ENCODE measurements at regions not wholly inside any gene's neighbourhood (a gene's known extent, or its start where the extent isn't known, plus 50 kb on each side); places are given as distances from the start of the nearest gene placed in this dataset.

DNA sequence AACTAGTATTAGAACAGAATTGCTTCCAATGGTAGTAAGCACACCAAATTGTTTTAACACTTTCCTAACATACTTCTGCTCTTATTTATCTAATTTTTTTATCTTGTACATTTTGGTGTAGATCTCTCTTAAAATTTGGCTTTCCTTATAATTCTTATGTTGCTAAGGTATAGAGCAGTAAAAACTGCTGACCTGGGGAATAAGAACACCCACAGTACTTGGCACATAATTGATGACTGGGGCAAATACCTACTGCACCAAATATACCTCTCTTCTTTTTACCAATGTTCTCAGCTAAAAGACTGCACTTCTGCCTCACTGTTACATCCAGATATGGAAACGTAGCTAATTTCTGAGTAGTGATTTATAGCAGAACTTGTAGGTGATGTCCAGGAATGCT is 642.2 kb downstream of the LIG4 start:
- DNase-seq (ENCODE audit: low read depth) = no peak

DNA sequence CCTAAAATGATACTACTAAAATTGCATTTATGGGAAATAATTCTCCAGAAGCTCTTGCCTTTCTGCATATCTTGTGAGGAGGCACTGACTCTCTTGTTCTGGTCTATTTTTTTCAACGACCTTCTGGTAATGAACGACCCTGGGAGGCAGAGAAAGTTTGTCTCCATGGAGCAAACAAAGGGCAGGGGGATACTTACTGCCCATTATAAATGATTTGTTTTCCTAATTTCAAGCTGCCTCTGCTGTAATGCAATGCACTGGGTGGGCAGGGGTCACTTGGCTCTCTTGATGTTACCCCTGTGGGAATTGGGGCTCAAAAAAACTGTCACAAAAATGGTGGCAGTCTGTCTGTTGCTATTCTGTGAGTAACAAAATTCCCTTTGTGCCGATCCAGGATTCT is 643.2 kb downstream of the LIG4 start:
- DNase-seq (ENCODE audit: low read depth) = no peak

DNA sequence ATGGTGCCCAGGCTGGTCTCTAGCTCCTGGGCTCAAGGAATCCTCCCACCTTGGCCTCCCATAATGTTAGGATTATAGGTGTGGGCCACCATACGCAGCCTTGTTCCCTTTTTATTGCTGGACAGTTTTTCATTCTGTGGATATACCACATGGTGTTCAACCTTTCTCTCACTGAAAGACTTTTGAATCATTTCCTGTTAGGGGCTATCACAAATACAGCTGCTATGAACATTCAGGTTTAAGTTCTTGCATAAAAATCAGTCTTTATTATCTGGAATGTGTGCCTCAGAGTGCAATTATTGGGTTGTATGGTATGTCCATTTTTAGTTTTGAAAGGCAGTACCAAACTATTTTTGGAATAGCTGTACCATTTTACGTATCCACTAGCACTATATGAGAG is 647.2 kb downstream of the LIG4 start:
- DNase-seq (ENCODE audit: low read depth) = no peak

DNA sequence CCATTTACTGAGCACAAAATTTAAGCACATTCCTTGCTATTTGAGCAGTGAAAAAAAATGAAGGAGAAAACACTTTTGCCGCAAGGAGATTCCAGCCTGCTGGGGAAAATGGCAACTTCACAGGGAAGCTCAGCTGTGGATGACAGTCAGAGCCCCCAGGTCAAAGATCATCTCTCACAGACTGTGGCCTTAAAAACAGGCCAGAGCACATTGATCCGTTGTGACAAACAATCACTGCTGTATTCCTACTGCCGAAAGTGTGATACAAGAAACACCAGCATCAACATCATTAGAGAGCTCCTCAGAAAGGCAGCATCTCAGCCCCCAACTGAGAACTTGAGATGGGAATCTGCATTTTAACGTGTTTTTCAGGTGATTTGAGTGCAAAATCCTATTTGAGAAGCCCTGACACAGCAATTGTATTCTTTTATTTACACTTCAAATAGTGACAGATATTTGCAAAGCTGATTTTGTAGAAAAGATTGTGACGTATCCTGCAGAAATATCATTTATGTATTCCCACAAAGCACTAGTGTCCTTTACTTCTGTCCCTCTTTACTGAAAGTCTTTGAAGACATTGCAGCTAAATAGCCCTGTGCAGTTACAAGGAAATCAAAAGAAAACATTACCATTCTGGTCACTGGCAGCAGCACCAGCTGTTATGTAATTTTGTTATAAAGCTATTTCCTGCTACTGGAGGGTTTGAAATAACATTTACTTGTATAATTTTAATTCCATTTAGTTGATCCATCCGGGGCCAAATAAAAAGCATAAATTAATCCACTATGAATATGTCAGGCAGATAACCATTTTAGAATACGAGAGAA is 652.0 kb downstream of the LIG4 start:
- DNase-seq (ENCODE audit: low read depth) = no peak

DNA sequence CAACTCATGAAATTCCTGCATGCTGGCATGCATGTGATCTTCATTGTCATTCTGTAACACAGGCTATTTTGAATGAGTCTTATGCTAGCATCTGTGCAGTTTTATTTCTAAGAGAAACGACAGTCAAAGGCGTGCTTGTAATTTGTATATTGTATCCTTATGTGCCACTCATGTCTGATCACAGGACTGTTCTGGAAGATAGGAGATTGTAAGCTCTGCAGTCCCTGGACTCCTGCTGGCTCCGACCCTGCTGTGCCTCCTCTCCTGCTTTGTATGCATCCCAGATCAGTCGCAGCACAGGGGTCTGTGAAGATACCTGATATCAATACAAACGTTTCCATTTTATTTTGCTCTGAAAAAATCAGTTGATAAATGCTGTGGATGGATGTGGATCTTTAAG is 653.1 kb downstream of the LIG4 start:
- DNase-seq (ENCODE audit: low read depth) = no peak

DNA sequence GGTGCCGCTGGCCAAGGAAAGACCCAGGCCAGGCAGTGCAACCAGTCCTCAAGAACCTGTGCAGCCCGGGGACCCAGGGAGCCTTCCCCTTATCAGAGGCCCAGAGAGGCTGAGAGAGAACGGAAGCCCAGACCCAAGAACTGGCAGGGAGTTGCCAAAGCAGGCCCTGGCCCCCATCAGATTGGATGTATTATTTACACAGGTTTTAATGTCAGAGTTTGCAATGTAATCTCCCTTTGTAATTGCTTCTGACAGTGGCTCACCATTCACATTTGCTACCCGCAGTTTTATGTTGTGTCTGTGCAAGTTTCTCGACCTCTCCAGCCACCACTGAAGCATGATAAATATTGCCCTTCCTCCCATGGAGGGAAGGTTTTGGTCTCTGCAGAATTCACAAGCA is 660.9 kb downstream of the LIG4 start:
- DNase-seq (ENCODE audit: low read depth) = no peak

DNA sequence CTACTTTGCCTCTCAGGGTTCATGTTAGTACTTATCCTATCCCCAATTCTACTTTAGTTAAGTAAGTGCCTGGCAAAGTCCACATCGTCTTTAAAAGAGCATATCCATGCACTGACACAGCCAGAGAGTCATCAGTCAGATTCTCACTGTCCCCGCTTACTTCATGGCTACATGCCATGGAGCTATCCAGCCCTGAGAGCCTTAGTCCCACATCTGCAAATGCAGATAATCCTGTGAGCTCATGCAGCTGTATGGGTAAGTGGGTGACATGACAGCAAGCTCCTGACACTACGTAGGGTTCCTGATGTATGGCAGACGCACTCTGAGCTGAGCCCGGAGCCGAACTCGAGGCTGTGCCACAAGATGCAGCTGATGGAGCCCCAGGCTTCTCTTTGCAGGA is 661.5 kb downstream of the LIG4 start:
- DNase-seq (ENCODE audit: low read depth) = no peak

DNA sequence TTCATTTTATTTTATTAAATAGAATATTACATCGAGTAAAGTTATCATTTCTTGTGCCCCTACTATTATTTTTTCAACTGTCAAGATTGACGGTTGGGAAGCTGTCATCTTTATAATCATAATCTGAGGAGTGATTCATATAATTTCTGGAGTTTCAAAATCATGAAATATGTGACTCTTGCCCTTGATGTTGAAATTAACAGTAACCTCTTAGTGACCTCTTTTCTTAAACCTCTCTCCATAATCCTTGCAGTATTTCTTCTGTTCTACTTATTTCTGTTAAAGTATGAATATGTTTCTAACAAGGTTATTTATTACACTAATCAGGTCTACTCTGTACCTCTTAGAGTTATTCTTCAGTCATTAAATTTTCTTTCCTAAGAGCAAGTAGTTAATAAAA is 663.8 kb downstream of the LIG4 start:
- DNase-seq (ENCODE audit: low read depth) = no peak

DNA sequence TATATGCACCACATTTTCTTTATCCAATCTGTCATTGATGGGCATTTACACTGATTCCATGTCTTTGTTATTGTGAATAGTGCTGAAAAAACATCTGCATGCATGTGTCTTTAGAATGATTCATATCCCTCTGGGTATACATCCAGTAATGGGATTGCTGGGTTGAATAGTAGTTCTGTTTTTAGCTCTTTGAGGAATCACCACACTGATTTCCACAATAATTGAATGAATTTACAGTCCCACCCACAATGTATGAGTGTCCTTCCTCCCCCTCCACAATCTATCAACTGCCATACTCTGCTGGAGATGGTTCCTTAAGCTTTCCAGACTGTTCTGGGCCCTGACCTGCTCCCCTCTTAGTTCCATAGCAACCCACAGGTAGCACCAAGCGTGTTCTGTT is 667.0 kb downstream of the LIG4 start:
- DNase-seq (ENCODE audit: low read depth) = no peak

DNA sequence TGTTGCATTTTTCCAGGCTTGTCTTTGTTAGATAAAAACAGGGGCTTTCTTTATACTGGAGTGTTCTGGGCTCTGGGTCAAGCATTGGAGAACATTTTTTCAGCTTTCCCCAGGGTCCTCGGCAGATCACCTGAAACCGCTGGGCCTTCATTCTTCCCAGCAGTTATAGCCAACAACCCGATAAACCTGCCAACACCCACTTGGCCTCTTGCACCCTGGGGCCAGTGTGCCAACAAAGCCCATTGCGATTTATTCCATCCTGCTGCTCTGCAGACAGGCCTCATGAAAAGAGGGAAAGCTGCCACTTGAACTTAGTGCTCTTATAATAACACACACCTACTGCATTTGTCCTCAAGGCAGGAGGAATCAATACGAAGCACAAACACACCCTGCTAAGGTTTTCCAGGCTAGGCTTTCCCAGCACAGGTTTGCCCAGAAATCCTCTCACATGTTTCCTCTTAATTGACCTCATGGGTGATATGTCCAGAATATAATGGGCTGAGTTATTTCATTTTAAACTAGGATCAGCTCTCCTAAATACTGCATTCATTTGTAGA is 669.3 kb downstream of the LIG4 start:
- DNase-seq (ENCODE audit: low read depth) = no peak

DNA sequence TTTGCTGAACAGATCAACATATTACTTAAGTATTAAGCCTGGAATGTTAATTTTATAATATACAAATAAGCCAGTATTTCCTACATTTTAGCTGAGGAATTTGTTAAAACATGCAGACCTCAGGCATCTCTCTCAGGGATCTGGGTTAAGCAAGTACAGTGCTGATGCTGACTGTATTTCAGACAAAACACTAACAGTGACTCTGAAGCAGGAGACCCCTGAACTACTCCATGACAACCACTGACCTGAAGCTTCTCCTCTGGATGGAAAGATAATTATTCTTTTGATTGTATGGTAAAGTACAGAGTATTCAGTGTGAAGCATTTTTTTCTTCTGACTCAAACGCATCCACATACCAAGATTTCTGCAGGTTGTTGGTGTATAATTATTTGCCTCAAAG is 680.8 kb downstream of the LIG4 start:
- no peak for DNase-seq (ENCODE audit: low read depth)

DNA sequence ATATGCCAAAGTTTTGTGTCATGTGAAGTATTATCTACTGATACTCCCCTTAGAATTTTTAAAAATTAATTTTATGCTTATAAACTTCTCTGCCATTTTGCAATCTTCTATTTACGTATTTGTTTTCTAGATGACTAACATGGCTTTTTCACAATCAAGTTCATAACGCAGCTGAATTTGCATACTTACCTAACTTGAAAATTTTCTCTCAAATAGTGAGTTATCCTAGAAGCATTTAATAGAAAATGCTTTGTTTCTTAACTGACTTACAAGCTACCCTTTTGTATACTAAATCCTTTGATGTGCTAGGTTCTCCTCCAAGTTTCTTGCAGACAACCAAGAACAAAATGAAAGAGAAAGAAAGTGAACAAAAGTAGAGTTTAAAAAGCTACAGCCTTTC is 683.5 kb downstream of the LIG4 start:
- no peak for DNase-seq (ENCODE audit: low read depth)

DNA sequence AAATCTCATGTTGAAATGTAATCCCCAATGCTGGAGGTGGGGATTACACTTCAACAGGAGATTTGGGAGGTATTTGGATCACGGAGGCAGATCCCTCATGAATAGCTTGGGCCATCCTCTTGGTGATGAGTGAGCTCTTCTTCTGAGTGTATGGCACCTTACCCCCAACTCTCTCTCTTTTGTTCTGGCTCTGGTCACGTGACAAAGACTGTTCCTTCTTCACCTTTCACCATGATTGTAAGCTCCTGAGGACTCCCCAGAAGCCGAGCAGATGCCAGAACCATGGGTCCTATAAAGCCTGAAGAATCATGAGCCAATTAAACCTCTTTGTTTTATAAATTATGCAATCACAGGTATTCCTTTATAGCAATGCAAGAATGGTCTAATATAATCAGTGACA is 684.2 kb downstream of the LIG4 start:
- no peak for DNase-seq (ENCODE audit: low read depth)

DNA sequence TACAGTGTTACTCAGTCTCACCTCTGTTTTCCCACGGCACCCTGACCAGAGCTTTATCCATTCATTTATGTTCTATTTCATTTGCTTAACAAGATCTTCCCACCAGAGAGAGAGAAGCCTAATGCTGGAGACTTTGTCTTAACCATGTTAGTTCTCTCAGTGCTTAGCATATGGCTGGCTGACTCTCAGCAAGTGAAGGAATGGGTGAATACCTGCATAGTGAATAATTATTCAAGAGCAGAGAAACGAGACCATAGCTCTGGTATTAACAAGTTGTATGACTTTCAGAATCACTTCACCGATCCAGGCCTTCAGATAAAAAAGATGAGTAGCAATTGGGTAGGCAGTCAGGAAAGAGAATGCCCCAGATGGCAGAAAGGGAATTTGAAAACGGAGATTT is 686.3 kb downstream of the LIG4 start:
- DNase-seq (ENCODE audit: low read depth) = no peak

DNA sequence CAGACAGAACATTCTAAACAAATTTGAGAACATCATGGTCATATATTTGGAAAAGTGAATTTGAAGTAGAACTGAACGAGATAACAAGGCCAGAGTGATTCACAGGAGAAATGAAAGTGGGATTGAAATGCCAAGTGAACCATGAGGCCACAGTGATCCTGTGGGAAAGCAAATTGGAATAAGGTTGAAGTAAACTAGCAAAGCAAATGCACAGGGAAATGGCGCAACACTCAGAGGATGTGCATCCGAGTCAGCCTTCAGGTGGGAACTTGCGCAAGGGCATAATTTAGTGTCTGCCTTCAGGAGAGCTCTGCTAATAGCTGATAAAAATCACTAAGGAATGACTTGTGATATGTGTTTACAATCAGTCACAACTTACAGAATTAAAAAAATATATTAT is 696.6 kb downstream of the LIG4 start:
- DNase-seq (ENCODE audit: low read depth) = no peak

DNA sequence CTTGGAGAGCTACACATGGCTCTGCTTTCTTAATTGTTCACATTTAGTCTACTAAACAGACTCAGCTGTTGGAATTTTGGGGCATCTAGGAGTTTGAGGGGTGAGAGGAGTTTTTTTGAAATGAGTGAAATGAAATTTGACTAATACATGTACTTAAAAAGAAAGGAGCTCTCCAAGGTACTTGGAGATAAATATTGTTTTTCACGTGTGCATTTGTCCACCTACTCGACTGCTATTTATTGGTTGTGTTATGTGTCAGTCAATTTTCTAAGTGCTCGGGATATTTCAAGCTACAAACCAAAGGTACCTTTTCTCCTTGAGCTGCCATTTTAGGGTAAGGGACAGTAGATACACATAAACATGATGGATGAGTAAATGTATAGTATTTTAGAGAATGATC is 697.0 kb downstream of the LIG4 start:
- DNase-seq (ENCODE audit: low read depth) = no peak

DNA sequence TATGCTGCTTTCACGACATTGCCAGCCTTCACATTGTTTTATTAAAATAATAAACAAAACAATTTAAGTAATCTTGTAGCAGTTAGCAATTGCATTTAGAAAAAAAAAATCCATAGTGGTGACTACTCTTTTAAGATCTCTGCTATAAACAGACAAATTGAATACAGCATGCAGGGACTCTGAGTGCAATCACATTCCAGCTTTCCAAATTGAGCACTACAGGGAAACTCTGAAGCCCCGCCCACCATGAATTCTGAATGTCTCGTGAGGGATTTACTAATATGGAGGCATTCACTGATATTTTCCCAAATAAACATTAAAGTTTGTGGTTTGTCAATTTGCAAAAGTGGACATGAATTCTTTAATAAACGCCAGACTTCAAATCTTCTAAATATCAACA is 698.8 kb downstream of the LIG4 start:
- DNase-seq (ENCODE audit: low read depth) = no peak

DNA sequence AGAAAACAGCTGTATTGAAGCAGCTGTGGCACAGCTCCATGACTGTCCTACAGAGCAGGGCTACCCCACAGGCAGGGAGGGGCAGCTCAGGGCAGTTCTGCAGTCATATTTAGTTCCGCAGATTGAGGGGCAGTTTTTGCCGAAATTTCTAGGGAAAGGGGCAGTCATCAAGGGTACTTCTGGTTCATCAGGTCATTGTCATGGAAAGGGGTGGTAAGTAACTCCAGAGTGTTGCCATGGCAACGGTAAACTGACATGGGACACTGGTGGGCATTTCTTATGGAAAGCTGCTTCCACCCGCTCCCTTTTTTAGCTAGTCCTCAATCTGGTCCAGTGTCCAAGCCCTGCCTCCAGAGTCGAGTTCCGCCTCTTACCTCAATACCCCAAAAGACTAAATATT is 702.8 kb downstream of the LIG4 start:
- DNase-seq (ENCODE audit: low read depth) = no peak

DNA sequence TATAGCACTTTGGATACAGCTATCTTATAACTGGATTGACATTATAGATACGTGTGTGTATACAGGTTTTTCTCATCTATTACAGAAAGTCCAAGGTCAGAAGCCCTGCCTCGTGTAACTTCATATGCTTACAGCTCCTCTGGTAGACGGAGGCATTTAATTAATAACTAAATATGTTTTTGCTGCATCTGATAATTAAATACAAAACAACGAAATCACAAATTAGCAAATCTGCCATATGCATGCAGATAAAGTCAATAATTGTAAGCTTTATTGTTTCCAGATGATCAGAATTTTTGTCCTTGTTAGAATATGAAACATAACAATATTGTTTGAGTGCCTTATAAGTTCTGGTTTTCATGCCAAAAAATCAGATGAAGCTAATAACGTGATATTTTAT is 717.7 kb downstream of the LIG4 start:
- DNase-seq (ENCODE audit: low read depth) = no peak

DNA sequence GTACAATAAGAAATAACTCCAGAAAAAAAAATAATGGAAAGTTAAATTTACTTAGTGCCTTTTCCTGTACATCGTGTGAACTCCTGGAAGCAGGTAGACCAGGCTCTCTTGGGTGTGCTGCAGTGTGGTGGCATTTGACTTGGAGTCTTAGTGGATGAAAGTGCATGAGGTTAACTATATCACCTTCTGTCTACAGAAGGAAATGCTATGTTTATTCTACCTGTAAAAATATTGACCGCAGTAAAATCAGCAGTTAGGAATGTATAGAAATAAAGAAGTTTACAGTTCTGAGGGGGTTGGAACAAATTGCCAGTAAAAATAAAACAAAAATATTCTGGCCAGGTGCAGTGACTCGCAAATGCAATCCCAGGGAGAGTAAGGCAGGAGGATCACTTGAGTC is 722.1 kb downstream of the LIG4 start:
- DNase-seq (ENCODE audit: low read depth) = no peak

DNA sequence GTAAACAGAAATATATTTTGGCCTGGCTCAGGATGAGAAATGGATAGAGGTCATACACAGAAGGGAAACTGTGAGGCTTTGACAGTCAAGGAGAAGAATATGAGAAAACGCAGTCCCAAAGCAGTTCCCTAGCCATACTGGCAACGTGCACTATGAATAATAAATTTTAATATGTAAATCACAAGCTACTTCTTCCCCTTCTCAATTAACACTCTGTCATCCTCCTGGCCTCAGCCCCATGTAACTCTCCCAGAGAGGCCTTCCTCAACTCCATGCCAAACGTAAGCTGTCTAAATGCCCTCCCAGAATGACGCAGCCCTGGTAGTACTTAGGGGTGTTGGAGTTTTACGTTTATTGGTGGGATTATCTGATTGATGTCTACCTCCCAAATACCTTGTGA is 732.6 kb downstream of the LIG4 start:
- DNase-seq (ENCODE audit: low read depth) = no peak

DNA sequence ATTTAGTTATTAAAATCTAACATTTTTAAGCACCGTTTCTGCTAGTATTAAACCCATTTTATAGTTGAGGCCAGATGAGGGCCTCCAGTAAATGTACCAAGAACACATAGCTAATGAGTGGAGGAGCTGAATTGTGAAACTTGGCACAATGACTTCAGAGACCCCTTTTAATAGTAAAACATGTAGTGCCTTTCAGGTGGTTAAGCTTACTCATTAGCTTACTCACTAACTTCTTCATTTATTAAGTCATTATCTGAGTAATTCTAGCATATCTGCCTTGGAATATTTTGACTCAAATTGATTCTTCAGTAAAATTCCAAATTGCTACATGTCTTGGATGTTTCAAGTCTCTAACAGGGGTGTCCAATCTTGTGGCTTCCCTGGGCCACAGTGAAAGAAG is 735.2 kb downstream of the LIG4 start:
- no peak for DNase-seq (ENCODE audit: low read depth)

DNA sequence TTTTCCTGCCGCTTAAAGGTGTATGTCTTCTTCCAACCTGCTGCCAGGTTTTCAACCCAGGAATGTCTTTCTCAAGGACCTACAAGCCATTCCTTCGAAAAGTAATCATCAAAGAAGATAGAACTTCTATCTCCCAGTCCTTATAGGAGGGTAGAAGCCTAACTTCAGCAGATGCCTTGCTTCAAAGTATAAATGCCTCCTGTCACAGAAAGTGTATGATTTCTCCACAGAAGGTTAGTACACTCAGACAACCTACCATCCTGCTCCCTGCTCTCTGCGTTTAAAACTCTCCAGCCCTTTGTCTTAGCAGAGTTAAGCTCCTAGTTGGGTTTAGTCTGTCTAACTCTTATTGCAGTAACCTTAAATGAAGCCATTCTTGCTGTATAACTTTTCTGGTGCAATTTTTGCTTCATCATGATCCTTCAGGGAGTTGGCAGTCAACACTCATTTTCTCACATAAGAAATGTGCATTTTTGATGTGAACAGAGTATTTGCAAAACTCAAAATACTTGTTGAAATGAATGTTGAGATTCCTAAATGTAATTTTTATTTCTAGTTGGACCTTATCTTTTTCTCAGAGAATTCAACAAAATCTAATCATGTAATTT is 737.5 kb downstream of the LIG4 start:
- no peak for DNase-seq (ENCODE audit: low read depth)

Measured in LHCN-M2 (cell line).